ENCODE measurements at regions not wholly inside any gene's neighbourhood (a gene's known extent, or its start where the extent isn't known, plus 50 kb on each side); places are given as distances from the start of the nearest gene placed in this dataset.

- no peak for TF ChIP-seq CTCF (IDR thresholded peaks at IDR 0.05 in 2 of 3, conservative IDR thresholded peaks at IDR 0.05 in 1 of 3; ENCODE audit: borderline replicate concordance in 1 of 3, insufficient read depth in 1 of 3, low read depth in 2 of 3, low read length in 2 of 3)
- TF ChIP-seq CEBPB (IDR thresholded peaks at IDR 0.05; ENCODE audit: low read depth) = no peak
- TF ChIP-seq JUND (IDR thresholded peaks at IDR 0.05) = no peak
- no peak for TF ChIP-seq POLR2AphosphoS5 (IDR thresholded peaks at IDR 0.05; ENCODE audit: low read depth, low read length)
- TF ChIP-seq POLR2A (IDR thresholded peaks at IDR 0.05; ENCODE audit: borderline replicate concordance, extremely low read depth, insufficient read depth, insufficient read length) = no peak
- no peak for TF ChIP-seq ATF3 (IDR thresholded peaks at IDR 0.05)
- TF ChIP-seq SIN3A (IDR thresholded peaks at IDR 0.05; ENCODE audit: low read depth) = no peak
- no peak for TF ChIP-seq RAD21 (IDR thresholded peaks at IDR 0.05; ENCODE audit: low read depth)
- no peak for TF ChIP-seq MAX (IDR thresholded peaks at IDR 0.05)
- no peak for TF ChIP-seq REST (IDR thresholded peaks at IDR 0.05; ENCODE audit: low read depth)
- no peak for TF ChIP-seq EZH2 (IDR thresholded peaks at IDR 0.05)
- no peak for TF ChIP-seq YY1 (IDR thresholded peaks at IDR 0.05; ENCODE audit: extremely low read depth, insufficient replicate concordance, low read depth, low read length)
- TF ChIP-seq ZFX (IDR thresholded peaks at IDR 0.05) = no peak
Observed at GRCh38 chr4:159555873-159556272, 453.0 kb downstream of the RAPGEF2 start.

Data from HCT116 (cell line).